Endodermal cell (in vitro differentiated cells): ENCODE measurements at regions not wholly inside any gene's neighbourhood (a gene's known extent, or its start where the extent isn't known, plus 50 kb on each side); places are given as distances from the start of the nearest gene placed in this dataset.

ENCODE experiments used
- DNase-seq: peaks from one replicate; pipeline ENCODE4 v3.0.0-alpha.2; 2017
- H3K27ac ChIP-seq: 2 replicates; pipeline ENCODE4 v1.5.1; 2013; ENCODE audit warnings: mild to moderate bottlenecking, low read depth, low read length, moderate library complexity
- H3K27me3 ChIP-seq: 2 replicates; pipeline ENCODE4 v1.6.1; 2013; ENCODE audit warnings: mild to moderate bottlenecking, low read length, moderate library complexity; ENCODE audit not compliant: insufficient read depth, control insufficient read depth, poor library complexity, severe bottlenecking
- H3K36me3 ChIP-seq: 2 replicates; pipeline ENCODE4 v1.7.0; 2013; ENCODE audit warnings: mild to moderate bottlenecking, low read length, moderate library complexity; ENCODE audit not compliant: control insufficient read depth, insufficient read depth
- H3K4me1 ChIP-seq: one replicate; pipeline ENCODE4 v1.7.0; 2013; ENCODE audit warnings: low read length; ENCODE audit not compliant: control insufficient read depth, insufficient read depth
- H3K4me3 ChIP-seq: 2 replicates; pipeline ENCODE4 v1.5.1; 2013; ENCODE audit warnings: mild to moderate bottlenecking, low read length, moderate library complexity
- H3K9ac ChIP-seq: 2 replicates; pipeline ENCODE4 v1.6.1; 2013; ENCODE audit warnings: mild to moderate bottlenecking, low read length, moderate library complexity; ENCODE audit not compliant: poor library complexity, severe bottlenecking; ENCODE audit errors: extremely low read depth
- H3K9me3 ChIP-seq: 2 replicates; pipeline ENCODE4 v1.6.1; 2013; ENCODE audit warnings: mild to moderate bottlenecking, low read length, moderate library complexity; ENCODE audit not compliant: control insufficient read depth
- H3K27ac Mint-ChIP-seq: 2 replicates; pipeline ENCODE4 v1.8.0; 2020; ENCODE audit warnings: mixed read lengths
- H3K27me3 Mint-ChIP-seq: 2 replicates; pipeline ENCODE4 v1.8.0; 2021; ENCODE audit warnings: mild to moderate bottlenecking, mixed read lengths; ENCODE audit not compliant: insufficient read depth
- H3K36me3 Mint-ChIP-seq: 2 replicates; pipeline ENCODE4 v1.8.0; 2020; ENCODE audit warnings: low read depth, mixed read lengths
- H3K4me1 Mint-ChIP-seq: 2 replicates; pipeline ENCODE4 v1.8.0; 2020; ENCODE audit warnings: mixed read lengths
- H3K4me3 Mint-ChIP-seq: 2 replicates; pipeline ENCODE4 v1.8.0; 2020; ENCODE audit warnings: mild to moderate bottlenecking, moderate library complexity, mixed read lengths
- H3K9me3 Mint-ChIP-seq: 2 replicates; pipeline ENCODE4 v1.8.0; 2020; ENCODE audit warnings: mild to moderate bottlenecking, mixed read lengths
- WGBS, 2 experiments: methylation state at CpG; one replicate each; pipeline versions ENCODE4 v1.1.5 to v1.1.7; 2013; ENCODE audit warnings: missing lambda C conversion rate in 2 of 2, mixed read lengths in 1 of 2; ENCODE audit not compliant: insufficient coverage in 1 of 2, insufficient read length in 1 of 2; 5-methylcytosine and 5-hydroxymethylcytosine counted together
- TF ChIP-seq, protein P1 (sequence below): fragments of 200-600 bp; sonication (generic); conservative IDR thresholded peaks from 2 replicates; pipeline ENCODE4 v1.5.0; 2021; ENCODE audit warnings: antibody characterized with exemption, mild to moderate bottlenecking

DNA sequence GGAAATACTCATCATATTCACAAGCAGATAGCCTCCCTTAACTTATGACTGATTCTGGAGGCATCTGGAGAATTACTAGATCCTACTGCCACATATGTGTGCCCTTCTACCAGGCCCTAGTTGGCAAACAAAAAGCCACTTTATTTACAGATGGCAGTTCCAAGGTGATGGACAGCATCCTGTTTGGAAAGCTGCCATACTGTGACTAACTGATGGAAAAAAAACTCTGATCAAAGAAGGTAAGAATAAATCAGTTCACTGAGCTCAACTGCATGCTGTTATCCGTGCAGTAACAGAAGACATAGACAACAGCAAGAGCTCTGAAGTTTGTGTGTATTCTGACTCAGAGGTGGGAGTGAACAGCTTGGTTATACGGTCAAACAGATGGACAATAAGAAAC lies 279.8 kb upstream of the POU5F2 start:
- Histone ChIP-seq H3K36me3 (no peaks in the 10 kb centered on the region), H3K9me3 (peaks cover 13% of the 10 kb centered on the region), H3K27ac (no peak overlapping the region), H3K4me3 (no peak overlapping the region), H3K9ac (no peak overlapping the region), H3K4me1 (no peaks in the 10 kb centered on the region), H3K27me3 (no peaks in the 10 kb centered on the region)
- H3K4me1 Mint-ChIP-seq: peaks cover 2% of the 10 kb centered on the region
- no peak overlapping the region for H3K27ac Mint-ChIP-seq
- peaks cover 41% of the 10 kb centered on the region for H3K36me3 Mint-ChIP-seq
- 92 to 96% methylated on average over 2 of the region's 2 CpGs for WGBS, 2 experiments
- TF ChIP-seq, protein P1, sequence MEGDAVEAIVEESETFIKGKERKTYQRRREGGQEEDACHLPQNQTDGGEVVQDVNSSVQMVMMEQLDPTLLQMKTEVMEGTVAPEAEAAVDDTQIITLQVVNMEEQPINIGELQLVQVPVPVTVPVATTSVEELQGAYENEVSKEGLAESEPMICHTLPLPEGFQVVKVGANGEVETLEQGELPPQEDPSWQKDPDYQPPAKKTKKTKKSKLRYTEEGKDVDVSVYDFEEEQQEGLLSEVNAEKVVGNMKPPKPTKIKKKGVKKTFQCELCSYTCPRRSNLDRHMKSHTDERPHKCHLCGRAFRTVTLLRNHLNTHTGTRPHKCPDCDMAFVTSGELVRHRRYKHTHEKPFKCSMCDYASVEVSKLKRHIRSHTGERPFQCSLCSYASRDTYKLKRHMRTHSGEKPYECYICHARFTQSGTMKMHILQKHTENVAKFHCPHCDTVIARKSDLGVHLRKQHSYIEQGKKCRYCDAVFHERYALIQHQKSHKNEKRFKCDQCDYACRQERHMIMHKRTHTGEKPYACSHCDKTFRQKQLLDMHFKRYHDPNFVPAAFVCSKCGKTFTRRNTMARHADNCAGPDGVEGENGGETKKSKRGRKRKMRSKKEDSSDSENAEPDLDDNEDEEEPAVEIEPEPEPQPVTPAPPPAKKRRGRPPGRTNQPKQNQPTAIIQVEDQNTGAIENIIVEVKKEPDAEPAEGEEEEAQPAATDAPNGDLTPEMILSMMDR: no peak
- no peak for DNase-seq
- no peak overlapping the region for H3K4me3 Mint-ChIP-seq
- no peaks in the 10 kb centered on the region for H3K27me3 Mint-ChIP-seq
- peaks cover 18% of the 10 kb centered on the region for H3K9me3 Mint-ChIP-seq

DNA sequence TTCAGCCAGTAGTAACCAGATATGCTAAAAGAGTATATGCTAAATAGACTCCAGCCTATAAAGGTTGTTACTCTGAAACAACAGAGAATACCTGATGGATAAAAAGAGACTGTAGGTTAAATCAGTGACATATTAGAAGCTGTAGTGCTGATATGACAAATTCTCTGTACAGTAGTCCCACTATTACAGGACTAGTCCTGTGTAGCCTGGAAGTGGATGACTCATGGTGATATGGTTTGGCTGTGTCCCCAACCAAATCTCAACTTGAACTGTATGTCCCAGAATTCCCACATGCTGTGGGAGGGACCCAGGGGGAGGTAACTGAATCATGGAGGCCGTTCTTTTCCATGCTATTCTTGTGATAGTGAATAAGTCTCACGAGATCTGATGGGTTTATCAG lies 276.2 kb upstream of the POU5F2 start:
- TF ChIP-seq, protein P1: no peak
- DNase-seq: no peak
- no peaks in the 10 kb centered on the region for H3K27me3 ChIP-seq
- H3K9me3 ChIP-seq: peaks cover 36% of the 10 kb centered on the region
- no peak overlapping the region for H3K27ac ChIP-seq
- WGBS, 2 experiments: 92 to 100% methylated on average over 1 to 2 of the region's 2 CpGs
- Mint-ChIP-seq H3K36me3 (peaks cover 57% of the 10 kb centered on the region), H3K27ac (no peak overlapping the region), H3K4me3 (no peak overlapping the region), H3K4me1 (no peaks in the 10 kb centered on the region), H3K9me3 (peaks cover 39% of the 10 kb centered on the region), H3K27me3 (no peaks in the 10 kb centered on the region)
- no peaks in the 10 kb centered on the region for H3K4me1 ChIP-seq
- no peak overlapping the region for H3K9ac ChIP-seq
- H3K36me3 ChIP-seq: no peaks in the 10 kb centered on the region
- no peak overlapping the region for H3K4me3 ChIP-seq

DNA sequence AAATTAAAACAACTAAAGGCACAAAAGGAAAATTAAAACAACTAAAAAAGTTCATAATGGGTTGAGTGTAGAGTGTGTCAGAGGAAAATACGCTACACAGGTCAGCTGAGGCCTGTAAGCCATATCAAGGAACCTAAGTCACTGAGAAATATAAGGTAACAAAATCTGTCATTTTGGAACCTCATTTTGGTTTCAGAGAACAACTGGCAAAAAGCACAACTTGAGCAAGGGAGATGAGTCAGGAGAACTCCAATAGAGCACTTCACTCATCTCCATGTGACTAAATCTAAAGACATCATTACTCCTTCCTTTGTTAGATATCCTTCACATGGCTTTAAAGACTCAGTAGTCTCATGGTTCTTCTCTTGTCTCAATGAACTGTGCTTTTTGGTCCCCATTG lies 269.4 kb upstream of the POU5F2 start:
- Histone ChIP-seq H3K36me3 (no peaks in the 10 kb centered on the region), H3K27ac (no peak overlapping the region), H3K4me1 (no peaks in the 10 kb centered on the region), H3K27me3 (no peaks in the 10 kb centered on the region), H3K9ac (no peak overlapping the region), H3K9me3 (peaks cover 21% of the 10 kb centered on the region), H3K4me3 (no peak overlapping the region)
- no peaks in the 10 kb centered on the region for H3K4me1 Mint-ChIP-seq
- TF ChIP-seq, protein P1: no peak
- H3K4me3 Mint-ChIP-seq: no peak overlapping the region
- no peaks in the 10 kb centered on the region for H3K27me3 Mint-ChIP-seq
- no peak for DNase-seq
- peaks cover 14% of the 10 kb centered on the region for H3K36me3 Mint-ChIP-seq
- peaks cover 19% of the 10 kb centered on the region for H3K9me3 Mint-ChIP-seq
- WGBS, 2 experiments: 91 to 100% methylated on average over 1 of the region's 1 CpG
- no peak overlapping the region for H3K27ac Mint-ChIP-seq
